ENCODE measurements at regions not wholly inside any gene's neighbourhood (a gene's known extent, or its start where the extent isn't known, plus 50 kb on each side); places are given as distances from the start of the nearest gene placed in this dataset.

DNA sequence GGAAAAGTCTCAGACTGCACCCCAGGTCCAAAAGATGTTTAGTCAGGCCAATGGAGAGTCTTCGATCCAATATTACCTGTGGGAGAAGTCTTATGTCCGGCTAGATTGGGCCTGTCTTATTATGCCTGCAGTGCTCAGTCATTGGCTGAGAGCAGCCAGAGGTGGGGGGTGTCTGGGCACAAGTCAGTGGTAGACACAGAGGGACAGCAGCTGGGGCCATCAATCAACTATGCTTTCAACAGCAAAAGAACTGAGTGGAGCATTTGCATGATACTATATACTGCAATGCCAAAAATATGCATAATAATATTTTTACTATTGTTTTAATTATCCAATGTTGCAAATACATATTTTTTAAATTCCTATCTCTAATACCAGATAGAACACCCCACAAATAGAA is 298.6 kb upstream of the CDH20 start:
- Histone ChIP-seq H3K9ac (ENCODE audit: low read length) (no peak overlapping the region), H3K4me3 (ENCODE audit: low read length) (no peak overlapping the region), H2AFZ (ENCODE audit: low read length) (no peak overlapping the region), H3K79me2 (ENCODE audit: low read length) (no peaks in the 10 kb centered on the region), H3K9me2 (replicated peaks; ENCODE audit: insufficient read depth, low read length) (no peaks in the 10 kb centered on the region), H3F3A (ENCODE audit: insufficient read depth, low read length) (no peaks in the 10 kb centered on the region), H3K36me3 (replicated peaks; ENCODE audit: insufficient read depth, low read length) (no peaks in the 10 kb centered on the region), H4K20me1 (ENCODE audit: insufficient read depth, low read length) (no peaks in the 10 kb centered on the region), H3K27me3 (replicated peaks; ENCODE audit: insufficient read depth, low read length) (no peaks in the 10 kb centered on the region), H3K4me1 (ENCODE audit: low read length) (no peaks in the 10 kb centered on the region), H3K27ac (ENCODE audit: low read length) (no peak overlapping the region), H3K4me2 (ENCODE audit: low read depth, low read length) (no peak overlapping the region), H3K9me3 (replicated peaks; ENCODE audit: insufficient read depth, low read length) (no peaks in the 10 kb centered on the region)
- no peak for DNase-seq
- TF ChIP-seq, protein P1, sequence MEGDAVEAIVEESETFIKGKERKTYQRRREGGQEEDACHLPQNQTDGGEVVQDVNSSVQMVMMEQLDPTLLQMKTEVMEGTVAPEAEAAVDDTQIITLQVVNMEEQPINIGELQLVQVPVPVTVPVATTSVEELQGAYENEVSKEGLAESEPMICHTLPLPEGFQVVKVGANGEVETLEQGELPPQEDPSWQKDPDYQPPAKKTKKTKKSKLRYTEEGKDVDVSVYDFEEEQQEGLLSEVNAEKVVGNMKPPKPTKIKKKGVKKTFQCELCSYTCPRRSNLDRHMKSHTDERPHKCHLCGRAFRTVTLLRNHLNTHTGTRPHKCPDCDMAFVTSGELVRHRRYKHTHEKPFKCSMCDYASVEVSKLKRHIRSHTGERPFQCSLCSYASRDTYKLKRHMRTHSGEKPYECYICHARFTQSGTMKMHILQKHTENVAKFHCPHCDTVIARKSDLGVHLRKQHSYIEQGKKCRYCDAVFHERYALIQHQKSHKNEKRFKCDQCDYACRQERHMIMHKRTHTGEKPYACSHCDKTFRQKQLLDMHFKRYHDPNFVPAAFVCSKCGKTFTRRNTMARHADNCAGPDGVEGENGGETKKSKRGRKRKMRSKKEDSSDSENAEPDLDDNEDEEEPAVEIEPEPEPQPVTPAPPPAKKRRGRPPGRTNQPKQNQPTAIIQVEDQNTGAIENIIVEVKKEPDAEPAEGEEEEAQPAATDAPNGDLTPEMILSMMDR (IDR thresholded peaks at IDR 0.05; ENCODE audit: low read length) = no peak
- TF ChIP-seq EZH2phosphoT487 (IDR thresholded peaks at IDR 0.05; ENCODE audit: low read length) (no peak), EZH2 (optimal IDR thresholded peaks at IDR 0.05; ENCODE audit: low read depth, low read length) (no peak)

DNA sequence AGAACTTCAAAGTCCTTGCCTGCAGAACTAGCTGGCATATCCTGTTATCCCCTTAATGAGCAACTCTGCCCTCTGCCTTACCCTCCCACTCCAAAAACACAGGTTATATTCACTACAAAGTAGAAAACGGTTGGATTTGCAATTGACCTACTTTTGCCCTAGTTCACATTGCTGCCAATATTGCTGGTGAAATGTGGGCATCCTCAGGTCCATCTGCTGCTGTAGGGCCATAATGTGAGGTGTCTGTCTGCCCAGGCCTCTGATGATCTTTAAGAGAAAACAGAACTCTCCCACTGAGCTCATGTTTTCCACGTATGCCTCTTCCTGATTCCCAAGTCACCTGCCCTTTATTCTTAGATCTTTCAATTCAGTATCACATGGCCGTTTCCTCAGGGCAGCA is 294.0 kb upstream of the CDH20 start:
- H3K4me1 ChIP-seq (ENCODE audit: low read length) = no peaks in the 10 kb centered on the region
- H3K4me3 ChIP-seq (ENCODE audit: low read length) = no peak overlapping the region
- no peaks in the 10 kb centered on the region for H4K20me1 ChIP-seq (ENCODE audit: insufficient read depth, low read length)
- no peak for DNase-seq
- no peaks in the 10 kb centered on the region for H3K9me3 ChIP-seq (replicated peaks; ENCODE audit: insufficient read depth, low read length)
- no peak overlapping the region for H3K4me2 ChIP-seq (ENCODE audit: low read depth, low read length)
- H3K9ac ChIP-seq (ENCODE audit: low read length) = no peak overlapping the region
- H3F3A ChIP-seq (ENCODE audit: insufficient read depth, low read length) = no peaks in the 10 kb centered on the region
- no peaks in the 10 kb centered on the region for H3K27me3 ChIP-seq (replicated peaks; ENCODE audit: insufficient read depth, low read length)
- no peaks in the 10 kb centered on the region for H3K79me2 ChIP-seq (ENCODE audit: low read length)
- no peak overlapping the region for H2AFZ ChIP-seq (ENCODE audit: low read length)
- no peak overlapping the region for H3K27ac ChIP-seq (ENCODE audit: low read length)
- no peaks in the 10 kb centered on the region for H3K36me3 ChIP-seq (replicated peaks; ENCODE audit: insufficient read depth, low read length)
- no peaks in the 10 kb centered on the region for H3K9me2 ChIP-seq (replicated peaks; ENCODE audit: insufficient read depth, low read length)
- TF ChIP-seq EZH2 (optimal IDR thresholded peaks at IDR 0.05; ENCODE audit: low read depth, low read length) (no peak), EZH2phosphoT487 (IDR thresholded peaks at IDR 0.05; ENCODE audit: low read length) (no peak)
- TF ChIP-seq, protein P1 (IDR thresholded peaks at IDR 0.05; ENCODE audit: low read length) = no peak

DNA sequence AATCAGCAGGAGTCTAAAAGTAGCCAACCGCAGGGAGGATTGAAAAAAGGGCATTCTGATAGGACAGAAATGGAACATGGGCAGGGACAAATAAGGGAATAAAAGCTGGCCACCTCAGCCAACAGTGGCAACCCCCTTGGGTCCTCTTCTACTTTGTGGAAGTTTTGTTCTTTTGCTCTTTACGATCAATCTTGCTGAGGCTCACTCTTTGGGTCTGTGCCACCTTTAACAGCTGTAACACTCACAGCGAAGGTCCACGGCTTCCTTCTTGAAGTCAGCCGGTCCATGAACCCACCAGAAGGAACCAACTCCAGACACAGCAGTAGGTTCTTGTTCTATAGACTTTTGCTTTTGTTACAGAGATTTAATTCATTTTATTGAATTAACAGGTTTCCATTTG is 285.4 kb upstream of the CDH20 start:
- H3F3A ChIP-seq (ENCODE audit: insufficient read depth, low read length) = no peaks in the 10 kb centered on the region
- H3K4me1 ChIP-seq (ENCODE audit: low read length) = no peaks in the 10 kb centered on the region
- no peaks in the 10 kb centered on the region for H4K20me1 ChIP-seq (ENCODE audit: insufficient read depth, low read length)
- no peaks in the 10 kb centered on the region for H3K9me3 ChIP-seq (replicated peaks; ENCODE audit: insufficient read depth, low read length)
- H3K4me2 ChIP-seq (ENCODE audit: low read depth, low read length) = no peak overlapping the region
- H3K9ac ChIP-seq (ENCODE audit: low read length) = no peak overlapping the region
- H3K27ac ChIP-seq (ENCODE audit: low read length) = no peak overlapping the region
- H3K79me2 ChIP-seq (ENCODE audit: low read length) = no peaks in the 10 kb centered on the region
- DNase-seq = no peak
- H3K27me3 ChIP-seq (replicated peaks; ENCODE audit: insufficient read depth, low read length) = no peaks in the 10 kb centered on the region
- no peaks in the 10 kb centered on the region for H3K36me3 ChIP-seq (replicated peaks; ENCODE audit: insufficient read depth, low read length)
- H2AFZ ChIP-seq (ENCODE audit: low read length) = no peak overlapping the region
- no peaks in the 10 kb centered on the region for H3K9me2 ChIP-seq (replicated peaks; ENCODE audit: insufficient read depth, low read length)
- no peak overlapping the region for H3K4me3 ChIP-seq (ENCODE audit: low read length)
- TF ChIP-seq EZH2 (optimal IDR thresholded peaks at IDR 0.05; ENCODE audit: low read depth, low read length) (no peak), EZH2phosphoT487 (IDR thresholded peaks at IDR 0.05; ENCODE audit: low read length) (no peak)
- TF ChIP-seq, protein P1 (IDR thresholded peaks at IDR 0.05; ENCODE audit: low read length) = no peak
